Trophoblast cell (in vitro differentiated cells and primary cell): ENCODE measurements at regions not wholly inside any gene's neighbourhood (a gene's known extent, or its start where the extent isn't known, plus 50 kb on each side); places are given as distances from the start of the nearest gene placed in this dataset.

ENCODE experiments used
- DNase-seq, 2 donors: peaks; one replicate each; pipeline ENCODE4 v3.0.0-alpha.2; 2016
- H2AFZ ChIP-seq: 2 replicates; pipeline ENCODE4 v1.6.1; 2013; ENCODE audit warnings: low read length, moderate library complexity, mild to moderate bottlenecking; ENCODE audit not compliant: insufficient read depth, poor library complexity
- H2AK5ac ChIP-seq: 2 replicates; pipeline ENCODE4 v1.6.1; 2013; ENCODE audit warnings: mild to moderate bottlenecking, low read length
- H2BK120ac ChIP-seq: 2 replicates; pipeline ENCODE4 v1.6.1; 2013; ENCODE audit warnings: low read length, mild to moderate bottlenecking, moderate library complexity; ENCODE audit not compliant: insufficient read depth, poor library complexity
- H2BK12ac ChIP-seq: 2 replicates; pipeline ENCODE4 v1.6.1; 2013; ENCODE audit warnings: mild to moderate bottlenecking, low read length, moderate library complexity
- H2BK5ac ChIP-seq: 2 replicates; pipeline ENCODE4 v1.6.1; 2013; ENCODE audit warnings: low read length, low read depth, moderate library complexity, mild to moderate bottlenecking; ENCODE audit not compliant: poor library complexity
- H3K14ac ChIP-seq: 2 replicates; pipeline ENCODE4 v1.6.1; 2013; ENCODE audit warnings: mild to moderate bottlenecking, low read length
- H3K18ac ChIP-seq: 2 replicates; pipeline ENCODE4 v1.6.1; 2013; ENCODE audit warnings: mild to moderate bottlenecking, low read length
- H3K23ac ChIP-seq: 2 replicates; pipeline ENCODE4 v1.6.1; 2013; ENCODE audit warnings: low read length
- H3K27ac ChIP-seq: 2 replicates; pipeline ENCODE4 v1.5.1; 2013; ENCODE audit warnings: low read depth, mild to moderate bottlenecking, inconsistent platforms, low read length, moderate library complexity
- H3K27me3 ChIP-seq: 2 replicates; pipeline ENCODE4 v1.6.1; 2013; ENCODE audit warnings: inconsistent platforms, mild to moderate bottlenecking, low read length, moderate library complexity; ENCODE audit not compliant: insufficient read depth
- H3K36me3 ChIP-seq, 2 experiments: 1 replicate in 1 of 2; 2 replicates in 1 of 2; pipeline ENCODE4 v1.6.1; 2013; ENCODE audit warnings: low read length in 2 of 2, mild to moderate bottlenecking in 2 of 2, moderate library complexity in 1 of 2; ENCODE audit not compliant: insufficient read depth in 2 of 2, control insufficient read depth in 1 of 2
- H3K4ac ChIP-seq: 2 replicates; pipeline ENCODE4 v1.6.1; 2013; ENCODE audit warnings: low read depth, mild to moderate bottlenecking, low read length, moderate library complexity
- H3K4me1 ChIP-seq, 2 experiments: 1 replicate in 1 of 2; 2 replicates in 1 of 2; pipeline ENCODE4 v1.6.1; 2013; ENCODE audit warnings: low read length in 2 of 2, mild to moderate bottlenecking in 2 of 2, moderate library complexity in 1 of 2; ENCODE audit not compliant: insufficient read depth in 2 of 2, control insufficient read depth in 1 of 2
- H3K4me2 ChIP-seq: 2 replicates; pipeline ENCODE4 v1.6.1; 2013; ENCODE audit warnings: inconsistent platforms, mild to moderate bottlenecking, low read length, moderate library complexity
- H3K4me3 ChIP-seq: 2 replicates; pipeline ENCODE4 v1.5.1; 2013; ENCODE audit warnings: mild to moderate bottlenecking, low read depth, low read length, inconsistent platforms
- H3K79me1 ChIP-seq: one replicate; pipeline ENCODE4 v1.6.1; 2013; ENCODE audit warnings: low read length
- H3K79me2 ChIP-seq: 2 replicates; pipeline ENCODE4 v1.6.1; 2013; ENCODE audit warnings: low read length, mild to moderate bottlenecking; ENCODE audit not compliant: control insufficient read depth, insufficient read depth, poor library complexity
- H3K9ac ChIP-seq: 2 replicates; pipeline ENCODE4 v1.6.1; 2013; ENCODE audit warnings: mild to moderate bottlenecking, low read length
- H3K9me3 ChIP-seq: 2 replicates; pipeline ENCODE4 v1.6.1; 2013; ENCODE audit warnings: low read depth, mild to moderate bottlenecking, control low read depth, inconsistent platforms, low read length; ENCODE audit not compliant: insufficient read depth
- H4K12ac ChIP-seq: 2 replicates; pipeline ENCODE4 v1.6.1; 2013; ENCODE audit warnings: low read depth, mild to moderate bottlenecking, low read length, moderate library complexity
- H4K8ac ChIP-seq: 2 replicates; pipeline ENCODE4 v1.6.1; 2013; ENCODE audit warnings: low read depth, mild to moderate bottlenecking, low read length, moderate library complexity
- H4K91ac ChIP-seq: one replicate; pipeline ENCODE4 v1.6.1; 2013; ENCODE audit warnings: low read depth, mild to moderate bottlenecking, low read length, moderate library complexity
- WGBS: extraction: QIAGEN DNeasy Blood & Tissue Kit; methylation state at CpG from one replicate; pipeline ENCODE4 v1.1.7; 2013; ENCODE audit warnings: missing lambda C conversion rate; ENCODE audit not compliant: insufficient read length, insufficient coverage; ENCODE audit errors: extremely low coverage; 5-methylcytosine and 5-hydroxymethylcytosine counted together

DNA sequence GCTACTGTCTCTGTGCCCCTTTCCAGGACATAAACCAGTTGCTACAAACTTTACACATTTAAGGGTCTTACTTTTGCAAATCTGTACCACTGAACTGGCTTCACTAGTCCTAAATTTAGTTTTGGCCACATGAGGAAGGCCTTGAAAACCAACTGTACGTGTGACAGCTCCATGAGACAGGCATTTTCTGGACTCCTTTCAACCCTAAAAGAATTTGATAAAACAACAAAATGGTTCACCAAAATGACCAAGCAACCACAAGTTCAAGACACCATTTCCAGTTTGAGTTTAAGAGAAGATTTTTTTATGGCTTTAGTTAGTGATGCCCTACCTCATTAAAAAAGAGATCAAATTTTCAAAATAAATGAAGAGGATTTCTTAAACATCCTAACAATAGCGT lies 246.4 kb downstream of the ZNF674 start:
- no peak overlapping the region for H2BK5ac ChIP-seq
- H4K8ac ChIP-seq: no peak overlapping the region

DNA sequence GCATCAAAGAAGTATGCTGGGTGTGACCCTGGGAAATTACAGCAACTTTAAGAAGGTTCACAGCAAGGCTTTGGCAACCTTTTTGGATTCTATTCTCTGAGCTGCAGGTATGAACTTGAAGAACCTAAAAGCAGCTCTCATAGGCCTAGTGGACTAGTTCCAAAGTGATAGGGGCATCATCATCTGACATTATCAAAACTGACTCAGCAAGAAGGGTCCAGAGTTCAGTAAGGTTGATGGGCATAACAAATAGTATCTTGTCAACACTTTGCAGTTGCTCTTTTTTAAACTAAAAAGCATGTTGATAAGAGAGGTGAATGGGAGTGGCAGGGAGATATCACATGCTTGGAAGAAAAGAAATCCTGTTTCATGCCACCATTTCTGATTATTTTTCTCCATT lies 249.3 kb downstream of the ZNF674 start:
- Histone ChIP-seq H2AFZ (no peak overlapping the region), H2BK5ac (no peak overlapping the region), H3K4ac (no peak overlapping the region), H4K8ac (no peak overlapping the region), H3K4me3 (no peak overlapping the region), H3K9me3 (no peaks in the 10 kb centered on the region), H3K18ac (no peak overlapping the region), H2BK120ac (no peak overlapping the region), H3K23ac (no peak overlapping the region), H3K79me2 (no peaks in the 10 kb centered on the region), H3K4me1 (peaks cover 2 to 5% of the 10 kb centered on the region in 2 experiments), H3K79me1 (peaks cover 1% of the 10 kb centered on the region), H3K27ac (no peak overlapping the region), H3K14ac (no peak overlapping the region), H4K12ac (no peak overlapping the region), H3K9ac (no peak overlapping the region), H3K4me2 (no peak overlapping the region), H2BK12ac (no peak overlapping the region), H3K27me3 (no peaks in the 10 kb centered on the region), H4K91ac (no peak overlapping the region), H3K36me3 (no peaks in the 10 kb centered on the region), H2AK5ac (no peak overlapping the region)
- no peak for DNase-seq

More for the DNA sequence above, 246.4 kb downstream of the ZNF674 start:
- no peak overlapping the region for H2AK5ac ChIP-seq
- DNase-seq: no peak
- H4K91ac ChIP-seq: no peak overlapping the region
- H2AFZ ChIP-seq: no peak overlapping the region
- H3K36me3 ChIP-seq: no peaks in the 10 kb centered on the region
- no peak overlapping the region for H3K14ac ChIP-seq
- H3K27me3 ChIP-seq: no peaks in the 10 kb centered on the region
- H3K4ac ChIP-seq: no peak overlapping the region
- H3K4me2 ChIP-seq: no peak overlapping the region
- H3K4me1 ChIP-seq: peaks cover 2 to 3% of the 10 kb centered on the region in 2 experiments
- no peak overlapping the region for H2BK12ac ChIP-seq
- H4K12ac ChIP-seq: no peak overlapping the region
- no peak overlapping the region for H3K27ac ChIP-seq
- no peak overlapping the region for H2BK120ac ChIP-seq
- H3K4me3 ChIP-seq: no peak overlapping the region
- H3K9ac ChIP-seq: no peak overlapping the region
- no peak overlapping the region for H3K18ac ChIP-seq
- no peaks in the 10 kb centered on the region for H3K79me1 ChIP-seq
- H3K79me2 ChIP-seq: no peaks in the 10 kb centered on the region
- no peaks in the 10 kb centered on the region for H3K9me3 ChIP-seq
- no peak overlapping the region for H3K23ac ChIP-seq
- no CpG with 5 or more reads among the region's 2 CpGs for WGBS

GRCh38 chrX:46294234-46294633 lies 251.0 kb downstream of the ZNF674 start:
- no peak overlapping the region for H4K8ac ChIP-seq
- H3K79me2 ChIP-seq: no peaks in the 10 kb centered on the region
- H3K4me2 ChIP-seq: no peak overlapping the region
- H3K14ac ChIP-seq: no peak overlapping the region
- no peak overlapping the region for H3K18ac ChIP-seq
- H2BK120ac ChIP-seq: no peak overlapping the region
- peak; percentile 43 to 71 for DNase-seq
- H3K4ac ChIP-seq: no peak overlapping the region
- peak overlapping the region; percentile 64 for H3K27ac ChIP-seq
- peak overlapping the region; percentile 80 for H2BK5ac ChIP-seq
- H4K12ac ChIP-seq: no peak overlapping the region
- no peak overlapping the region for H3K4me3 ChIP-seq
- no peaks in the 10 kb centered on the region for H3K36me3 ChIP-seq
- no peaks in the 10 kb centered on the region for H3K27me3 ChIP-seq
- H3K9me3 ChIP-seq: no peaks in the 10 kb centered on the region
- H3K9ac ChIP-seq: no peak overlapping the region
- H2AK5ac ChIP-seq: no peak overlapping the region
- no peak overlapping the region for H3K23ac ChIP-seq
- H3K4me1 ChIP-seq: peaks cover 2 to 5% of the 10 kb centered on the region in 2 experiments
- H4K91ac ChIP-seq: peak overlapping the region; percentile 43
- H2AFZ ChIP-seq: no peak overlapping the region
- no peak overlapping the region for H2BK12ac ChIP-seq
- H3K79me1 ChIP-seq: peaks cover 1% of the 10 kb centered on the region

DNA sequence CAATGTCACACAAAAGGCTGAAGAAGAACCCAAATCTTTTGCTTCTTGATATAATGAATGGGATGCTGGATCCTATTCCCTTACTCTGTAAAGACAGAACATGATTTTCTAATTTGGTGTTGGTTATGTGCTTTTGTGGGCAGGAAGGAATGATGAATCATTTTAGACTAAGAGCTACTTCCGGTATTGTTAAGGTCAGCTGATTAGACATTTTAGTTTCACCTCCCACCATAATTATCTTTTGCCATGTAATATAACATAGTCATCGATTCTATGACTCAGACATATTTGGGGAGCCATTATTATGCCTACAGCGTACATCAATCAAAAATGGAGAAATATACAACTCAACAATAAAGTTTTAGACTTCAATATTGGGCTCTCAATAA lies 265.3 kb downstream of the ZNF674 start:
- H3K9me3 ChIP-seq: no peaks in the 10 kb centered on the region
- H3K27me3 ChIP-seq: no peaks in the 10 kb centered on the region
- H3K79me1 ChIP-seq: no peaks in the 10 kb centered on the region
- H4K12ac ChIP-seq: no peak overlapping the region
- H3K4me1 ChIP-seq: no peaks in the 10 kb centered on the region
- no peaks in the 10 kb centered on the region for H3K79me2 ChIP-seq
- H2BK120ac ChIP-seq: no peak overlapping the region
- no peak overlapping the region for H4K91ac ChIP-seq
- H3K23ac ChIP-seq: no peak overlapping the region
- DNase-seq: no peak
- H2BK5ac ChIP-seq: no peak overlapping the region
- no peaks in the 10 kb centered on the region for H3K36me3 ChIP-seq
- no peak overlapping the region for H3K4ac ChIP-seq
- H4K8ac ChIP-seq: no peak overlapping the region
- no peak overlapping the region for H2AK5ac ChIP-seq
- no CpG with 5 or more reads among the region's 3 CpGs for WGBS
- no peak overlapping the region for H3K18ac ChIP-seq
- H3K9ac ChIP-seq: no peak overlapping the region
- H2BK12ac ChIP-seq: no peak overlapping the region
- no peak overlapping the region for H3K4me2 ChIP-seq
- no peak overlapping the region for H3K14ac ChIP-seq
- no peak overlapping the region for H3K27ac ChIP-seq
- no peak overlapping the region for H2AFZ ChIP-seq
- no peak overlapping the region for H3K4me3 ChIP-seq
